ENCODE measurements at regions not wholly inside any gene's neighbourhood (a gene's known extent, or its start where the extent isn't known, plus 50 kb on each side); places are given as distances from the start of the nearest gene placed in this dataset.

GRCh38 chr17:56064506-56064905 lies 88.8 kb upstream of the ANKFN1 start:
- intact Hi-C loops (cut with DNase I), result no loop called here
- H3K9ac ChIP-seq (ENCODE audit: low read depth in 2 of 2, low read length in 2 of 2), result no peak overlapping the region
- no peaks in the 10 kb centered on the region for H3K4me1 ChIP-seq
- H3K27ac ChIP-seq, result no peak overlapping the region
- no peaks in the 10 kb centered on the region for H3K9me3 ChIP-seq
- no peak for DNase-seq
- H3K36me3 ChIP-seq, result no peaks in the 10 kb centered on the region
- H3K4me3 ChIP-seq, result no peak overlapping the region
- H3K27me3 ChIP-seq, result no peaks in the 10 kb centered on the region
- TF ChIP-seq CTCF (IDR thresholded peaks at IDR 0.05), result no peak

GRCh38 chr17:56074361-56074890 lies 78.8 kb upstream of the ANKFN1 start:
- intact Hi-C loops (cut with DNase I), result no loop called here
- Histone ChIP-seq H3K9me3 (no peaks in the 10 kb centered on the region), H3K36me3 (no peaks in the 10 kb centered on the region), H3K27ac (no peak overlapping the region), H3K4me1 (no peaks in the 10 kb centered on the region), H3K4me3 (no peak overlapping the region), H3K27me3 (no peaks in the 10 kb centered on the region), H3K9ac (ENCODE audit: low read depth in 2 of 2, low read length in 2 of 2) (no peak overlapping the region)
- no peak for DNase-seq
- no peak for TF ChIP-seq CTCF (IDR thresholded peaks at IDR 0.05)

GRCh38 chr17:56076980-56077379 lies 76.3 kb upstream of the ANKFN1 start:
- Histone ChIP-seq H3K9ac (ENCODE audit: low read depth in 2 of 2, low read length in 2 of 2) (no peak overlapping the region), H3K4me1 (no peaks in the 10 kb centered on the region), H3K9me3 (no peaks in the 10 kb centered on the region), H3K27ac (no peak overlapping the region), H3K4me3 (no peak overlapping the region), H3K36me3 (no peaks in the 10 kb centered on the region), H3K27me3 (no peaks in the 10 kb centered on the region)
- intact Hi-C loops (cut with DNase I), result no loop called here
- TF ChIP-seq CTCF (IDR thresholded peaks at IDR 0.05), result no peak
- DNase-seq, result no peak

GRCh38 chr17:56083475-56083874 lies 69.8 kb upstream of the ANKFN1 start:
- H3K4me3 ChIP-seq, result no peak overlapping the region
- H3K4me1 ChIP-seq, result no peaks in the 10 kb centered on the region
- intact Hi-C loops (cut with DNase I), result no loop called here
- no peak for DNase-seq
- H3K36me3 ChIP-seq, result no peaks in the 10 kb centered on the region
- H3K9ac ChIP-seq (ENCODE audit: low read depth in 2 of 2, low read length in 2 of 2), result no peak overlapping the region
- TF ChIP-seq CTCF (IDR thresholded peaks at IDR 0.05), result no peak
- no peak overlapping the region for H3K27ac ChIP-seq
- H3K27me3 ChIP-seq, result no peaks in the 10 kb centered on the region
- H3K9me3 ChIP-seq, result no peaks in the 10 kb centered on the region

- Histone ChIP-seq H3K36me3 (no peaks in the 10 kb centered on the region), H3K9ac (ENCODE audit: low read depth in 2 of 2, low read length in 2 of 2) (no peak overlapping the region), H3K4me1 (no peaks in the 10 kb centered on the region), H3K27ac (no peak overlapping the region), H3K27me3 (no peaks in the 10 kb centered on the region), H3K4me3 (no peak overlapping the region), H3K9me3 (no peaks in the 10 kb centered on the region)
- intact Hi-C loops (cut with DNase I), result no loop called here
- no peak for DNase-seq
- no peak for TF ChIP-seq CTCF (IDR thresholded peaks at IDR 0.05)
These were observed 67.6 kb upstream of the ANKFN1 start for GRCh38 chr17:56085576-56086267.
